Effector CD8-positive, alpha-beta T cell (primary cell): ENCODE measurements at regions not wholly inside any gene's neighbourhood (a gene's known extent, or its start where the extent isn't known, plus 50 kb on each side); places are given as distances from the start of the nearest gene placed in this dataset.
A peak's percentile ranks its signal among the peaks of the same experiment; 100 is the strongest.

Experiments
- DNase-seq: peaks from one replicate; lab custom pipeline; 2025; lab: John Stamatoyannopoulos, UW

- no peak for DNase-seq
Measured at GRCh38 chr4:129350834-129351721, 255.1 kb downstream of the C4orf33 start.

GRCh38 chr4:129352480-129352879 is 256.5 kb downstream of the C4orf33 start:
- no peak for DNase-seq

GRCh38 chr4:129353490-129353889 is 257.5 kb downstream of the C4orf33 start:
- no peak for DNase-seq

GRCh38 chr4:129355031-129355430 is 259.1 kb downstream of the C4orf33 start:
- DNase-seq, result no peak

GRCh38 chr4:129355516-129355915 is 259.6 kb downstream of the C4orf33 start:
- DNase-seq, result no peak

- no peak for DNase-seq
Measured at GRCh38 chr4:129358571-129358970, 262.6 kb downstream of the C4orf33 start.

- no peak for DNase-seq
Measured at GRCh38 chr4:129359461-129359860, 263.5 kb downstream of the C4orf33 start.

GRCh38 chr4:129362691-129363274 is 266.8 kb downstream of the C4orf33 start:
- peak; percentile 11 for DNase-seq

- no peak for DNase-seq
Measured at GRCh38 chr4:129364747-129365452, 268.9 kb downstream of the C4orf33 start.

- no peak for DNase-seq
Measured at GRCh38 chr4:129369361-129370010, 273.5 kb downstream of the C4orf33 start.

GRCh38 chr4:129371065-129371464 is 275.1 kb downstream of the C4orf33 start:
- no peak for DNase-seq

GRCh38 chr4:129371926-129372325 is 276.0 kb downstream of the C4orf33 start:
- DNase-seq, result no peak

GRCh38 chr4:129377131-129377845 is 281.3 kb downstream of the C4orf33 start:
- DNase-seq, result no peak

- DNase-seq, result no peak
Measured at GRCh38 chr4:129378364-129378763, 282.4 kb downstream of the C4orf33 start.

- no peak for DNase-seq
Measured at GRCh38 chr4:129379429-129379828, 283.5 kb downstream of the C4orf33 start.

- DNase-seq, result no peak
Measured at GRCh38 chr4:129384974-129385373, 289.0 kb downstream of the C4orf33 start.

- no peak for DNase-seq
Measured at GRCh38 chr4:129387666-129388065, 291.7 kb downstream of the C4orf33 start.

- no peak for DNase-seq
Measured at GRCh38 chr4:129393976-129394375, 298.0 kb downstream of the C4orf33 start.

GRCh38 chr4:129394635-129395034 is 298.7 kb downstream of the C4orf33 start:
- DNase-seq, result no peak

GRCh38 chr4:129403848-129404247 is 307.9 kb downstream of the C4orf33 start:
- DNase-seq, result no peak

- DNase-seq, result no peak
Measured at GRCh38 chr4:129410115-129410514, 314.2 kb downstream of the C4orf33 start.

- DNase-seq, result no peak
Measured at GRCh38 chr4:129415004-129415403, 319.1 kb downstream of the C4orf33 start.
